HEK293T (cell line): ENCODE measurements at regions not wholly inside any gene's neighbourhood (a gene's known extent, or its start where the extent isn't known, plus 50 kb on each side); places are given as distances from the start of the nearest gene placed in this dataset.

Experiments
- CTCF ChIA-PET: fragments of 350-600 bp; formaldehyde crosslinking; extraction: SDS; loops from one replicate; lab custom pipeline; 2021; ENCODE audit warnings: antibody characterized with exemption, inconsistent platforms; lab: Yijun Ruan, JAX
- POLR2A ChIA-PET: fragments of 350-600 bp; formaldehyde crosslinking; extraction: SDS; loops from one replicate; lab custom pipeline; 2020; ENCODE audit warnings: antibody characterized with exemption, inconsistent platforms; lab: Yijun Ruan, JAX
- DNase-seq: peaks from one replicate; pipeline ENCODE4 v3.0.0; 2012; ENCODE audit warnings: mixed read lengths; ENCODE audit errors: extremely low spot score
- ARNT ChIP-seq: fragments of 450-650 bp; IDR thresholded peaks from 2 replicates; pipeline ENCODE4 v1.6.1; 2017; ENCODE audit warnings: mild to moderate bottlenecking
- BHLHE40 ChIP-seq: fragments of 450-650 bp; IDR thresholded peaks from 2 replicates; pipeline ENCODE4 v1.6.1; 2016; ENCODE audit warnings: mild to moderate bottlenecking, moderate library complexity, borderline replicate concordance
- CTBP1 ChIP-seq: fragments of 450-650 bp; IDR thresholded peaks from 2 replicates; pipeline ENCODE4 v1.6.1; 2016; ENCODE audit warnings: borderline replicate concordance
- ELF4 ChIP-seq: fragments of 450-650 bp; IDR thresholded peaks from 2 replicates; pipeline ENCODE4 v1.6.1; 2017; ENCODE audit warnings: antibody characterized with exemption
- FOXA1 ChIP-seq: fragments of 450-650 bp; IDR thresholded peaks from 2 replicates; pipeline ENCODE4 v1.6.1; 2016; ENCODE audit warnings: mild to moderate bottlenecking
- FOXK2 ChIP-seq: fragments of 450-650 bp; IDR thresholded peaks from 2 replicates; pipeline ENCODE4 v1.6.1; 2016; ENCODE audit warnings: mild to moderate bottlenecking
- FOXM1 ChIP-seq: fragments of 450-650 bp; IDR thresholded peaks from 2 replicates; pipeline ENCODE4 v1.6.1; 2017; ENCODE audit warnings: mild to moderate bottlenecking, borderline replicate concordance
- HDGF ChIP-seq: fragments of 450-650 bp; IDR thresholded peaks from 2 replicates; pipeline ENCODE4 v1.6.1; 2017; ENCODE audit warnings: antibody characterized with exemption, borderline replicate concordance
- L3MBTL2 ChIP-seq: fragments of 450-650 bp; conservative IDR thresholded peaks from 2 replicates; pipeline ENCODE4 v1.6.1; 2016; ENCODE audit warnings: mild to moderate bottlenecking
- LEF1 ChIP-seq: fragments of 450-650 bp; IDR thresholded peaks from 2 replicates; pipeline ENCODE4 v1.6.1; 2017; ENCODE audit warnings: mild to moderate bottlenecking, borderline replicate concordance
- NFRKB ChIP-seq: fragments of 450-650 bp; IDR thresholded peaks from 2 replicates; pipeline ENCODE4 v1.6.1; 2016; ENCODE audit warnings: mild to moderate bottlenecking, moderate library complexity
- PKNOX1 ChIP-seq: fragments of 450-650 bp; IDR thresholded peaks from 2 replicates; pipeline ENCODE4 v1.6.1; 2016
- SP1 ChIP-seq: fragments of 450-650 bp; IDR thresholded peaks from 2 replicates; pipeline ENCODE4 v1.6.1; 2017
- SUZ12 ChIP-seq: fragments of 450-650 bp; IDR thresholded peaks from 2 replicates; pipeline ENCODE4 v1.6.1; 2016; ENCODE audit warnings: mild to moderate bottlenecking
- TARDBP ChIP-seq: fragments of 450-650 bp; IDR thresholded peaks from 2 replicates; pipeline ENCODE4 v1.6.1; 2016
- ZNF384 ChIP-seq: fragments of 450-650 bp; IDR thresholded peaks from 2 replicates; pipeline ENCODE4 v1.6.1; 2016

- TF ChIP-seq NFRKB (no peak), TARDBP (no peak), SUZ12 (no peak), ARNT (no peak), CTBP1 (no peak), LEF1 (no peak), ELF4 (no peak), L3MBTL2 (no peak), BHLHE40 (no peak), SP1 (no peak), PKNOX1 (no peak), FOXK2 (no peak), FOXM1 (no peak), FOXA1 (no peak), ZNF384 (no peak), HDGF (no peak)
- ChIA-PET CTCF (interaction anchor here (0.6 kb wide), 1 partner anchor 37 kb away, joined by 3 read pairs; no protein-coding TSS in a partner anchor), POLR2A (no interaction called here)
- no peak for DNase-seq
Measured at GRCh38 chr5:154694159-154694558, 61.0 kb upstream of the LARP1 start.

- no peak for TF ChIP-seq ARNT
- TF ChIP-seq ELF4: no peak
- no peak for TF ChIP-seq SP1
- no peak for DNase-seq
- ChIA-PET CTCF (no interaction called here), POLR2A (no interaction called here)
Measured at GRCh38 chr5:154690488-154690887, 64.7 kb upstream of the LARP1 start.

- ChIA-PET POLR2A (interaction anchor here (1.3 to 1.4 kb wide), 2 partner anchors 47 to 67 kb away, joined by 3 to 4 read pairs; no protein-coding TSS in a partner anchor), CTCF (no interaction called here)
- no peak for DNase-seq
- no peak for TF ChIP-seq HDGF
- no peak for TF ChIP-seq LEF1
- no peak for TF ChIP-seq BHLHE40
- no peak for TF ChIP-seq TARDBP
- TF ChIP-seq FOXK2: no peak
- TF ChIP-seq L3MBTL2: no peak
- no peak for TF ChIP-seq CTBP1
- TF ChIP-seq ARNT: no peak
- no peak for TF ChIP-seq PKNOX1
- TF ChIP-seq SP1: no peak
Measured at GRCh38 chr5:154686490-154686889, 68.7 kb upstream of the LARP1 start.

DNA sequence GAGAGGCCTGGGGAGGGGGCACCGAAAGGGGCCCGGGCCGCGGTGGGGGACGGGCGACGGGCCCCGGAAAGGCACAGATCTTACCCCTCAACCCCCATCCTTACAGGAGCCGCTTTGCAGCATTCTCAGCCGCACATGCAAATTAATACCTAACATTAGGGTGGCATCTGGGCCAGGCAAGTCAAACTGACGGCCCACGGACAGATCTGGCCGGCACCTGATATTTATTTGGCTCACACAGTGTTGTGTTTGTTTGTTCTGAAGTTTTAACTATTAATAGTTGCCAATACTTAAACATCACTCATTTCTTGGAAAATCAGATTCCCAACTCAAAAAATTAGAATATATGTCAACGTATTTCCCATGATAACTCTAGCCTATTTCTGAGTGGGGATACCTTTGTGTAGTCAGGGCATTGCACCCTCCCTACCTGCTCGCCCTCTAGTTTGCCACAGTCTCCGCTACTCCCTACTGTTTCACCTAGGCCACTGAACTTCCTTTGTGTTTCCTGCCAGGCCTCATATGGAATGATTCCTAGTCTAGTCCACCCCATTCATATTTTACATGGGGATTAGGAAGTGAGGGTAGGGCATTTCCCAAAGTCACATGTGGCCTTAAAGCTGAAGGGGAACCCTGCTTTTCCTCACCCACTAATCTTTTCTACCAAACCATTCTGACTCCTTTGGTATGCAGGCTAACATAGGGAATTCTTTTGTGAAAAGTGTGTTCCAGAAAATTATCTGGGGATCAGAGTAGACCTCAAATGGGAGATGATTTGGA, 71.9 kb upstream of the LARP1 start:
- CTCF ChIA-PET: interaction anchor here (0.6 kb wide), 1 partner anchor 14 kb away, joined by 3 read pairs; no protein-coding TSS in a partner anchor
- POLR2A ChIA-PET: interaction anchor here (0.8 kb wide), 1 partner anchor 10 kb away, joined by 4 read pairs; no protein-coding TSS in a partner anchor
- TF ChIP-seq FOXA1 (no peak), TARDBP (no peak), ELF4 (no peak), HDGF (no peak), SUZ12 (no peak), ARNT (no peak), L3MBTL2 (no peak), PKNOX1 (no peak)
- DNase-seq: no peak

- TF ChIP-seq L3MBTL2: no peak
- TF ChIP-seq ELF4: no peak
- no peak for TF ChIP-seq PKNOX1
- TF ChIP-seq HDGF: no peak
- TF ChIP-seq FOXK2: no peak
- TF ChIP-seq ARNT: no peak
- TF ChIP-seq NFRKB: no peak
- no peak for TF ChIP-seq SUZ12
- TF ChIP-seq FOXM1: no peak
- no peak for TF ChIP-seq LEF1
- no peak for TF ChIP-seq BHLHE40
- TF ChIP-seq CTBP1: no peak
- no peak for TF ChIP-seq ZNF384
- TF ChIP-seq FOXA1: no peak
- no peak for TF ChIP-seq SP1
- TF ChIP-seq TARDBP: no peak
- ChIA-PET POLR2A (no interaction called here), CTCF (interaction anchor here (0.5 kb wide), 1 partner anchor 26 kb away, joined by 3 read pairs; no protein-coding TSS in a partner anchor)
Measured at GRCh38 chr5:154679501-154679900, 75.7 kb upstream of the LARP1 start.

DNA sequence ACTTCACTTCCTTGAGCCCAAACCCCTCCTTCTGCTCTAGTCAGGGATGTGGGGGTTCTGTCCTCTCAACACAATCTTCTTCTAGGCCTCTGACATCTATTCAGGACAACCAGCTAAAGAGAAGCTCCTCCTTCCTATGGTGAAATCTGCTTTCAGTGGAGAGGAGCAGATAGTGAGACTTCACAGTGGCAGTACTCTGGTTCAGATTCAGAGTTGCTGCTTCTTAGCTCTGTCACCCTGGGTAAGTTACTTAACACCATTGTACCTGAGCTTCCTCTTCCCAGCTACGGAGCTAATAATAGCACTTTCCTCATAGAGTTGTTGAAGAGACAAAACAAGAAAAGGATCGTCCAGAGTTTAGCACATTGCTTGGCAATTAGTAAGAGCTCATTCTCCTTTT, 77.3 kb upstream of the LARP1 start:
- DNase-seq: no peak
- POLR2A ChIA-PET: interaction anchor here (0.6 to 2.0 kb wide), 2 partner anchors 9 to 180 kb away, joined by 3 to 5 read pairs; partner anchors contain the start of gene CNOT8
- CTCF ChIA-PET: interaction anchor here (0.7 kb wide), 1 partner anchor 183 kb away, joined by 4 read pairs; no protein-coding TSS in a partner anchor
- TF ChIP-seq FOXA1 (no peak), NFRKB (no peak), ELF4 (no peak), SP1 (no peak), SUZ12 (no peak), ARNT (no peak), ZNF384 (no peak), L3MBTL2 (no peak), FOXM1 (no peak), TARDBP (no peak)

More at GRCh38 chr5:154679501-154679900, 75.7 kb upstream of the LARP1 start:
- DNase-seq: no peak
